ENCODE measurements at regions not wholly inside any gene's neighbourhood (a gene's known extent, or its start where the extent isn't known, plus 50 kb on each side); places are given as distances from the start of the nearest gene placed in this dataset.

- WGBS (ENCODE audit: insufficient coverage) = no CpG with 5 or more reads among the region's 1 CpG
- no peak overlapping the region for H3K4me3 ChIP-seq (ENCODE audit: low read depth, low read length)
- no peaks in the 10 kb centered on the region for H3K4me1 ChIP-seq (ENCODE audit: control insufficient read depth, insufficient read depth, low read length)
- no peak overlapping the region for H3K27ac ChIP-seq (ENCODE audit: low read depth, low read length)
- no peaks in the 10 kb centered on the region for H3K36me3 ChIP-seq (ENCODE audit: control insufficient read depth, insufficient read depth, low read length)
- H3K9me3 ChIP-seq (ENCODE audit: control insufficient read depth, insufficient read depth, low read length) = no peaks in the 10 kb centered on the region
- H3K27me3 ChIP-seq (ENCODE audit: control insufficient read depth, insufficient read depth, low read length) = no peaks in the 10 kb centered on the region
- DNase-seq (ENCODE audit: low read depth in 4 of 6, low spot score in 6 of 6) = peak in 3 of 6 donors; percentile 2 to 64 (median 12)
These were observed 139.6 kb downstream of the HTR1A start for GRCh38 chr5:63822614-63823013.

DNA sequence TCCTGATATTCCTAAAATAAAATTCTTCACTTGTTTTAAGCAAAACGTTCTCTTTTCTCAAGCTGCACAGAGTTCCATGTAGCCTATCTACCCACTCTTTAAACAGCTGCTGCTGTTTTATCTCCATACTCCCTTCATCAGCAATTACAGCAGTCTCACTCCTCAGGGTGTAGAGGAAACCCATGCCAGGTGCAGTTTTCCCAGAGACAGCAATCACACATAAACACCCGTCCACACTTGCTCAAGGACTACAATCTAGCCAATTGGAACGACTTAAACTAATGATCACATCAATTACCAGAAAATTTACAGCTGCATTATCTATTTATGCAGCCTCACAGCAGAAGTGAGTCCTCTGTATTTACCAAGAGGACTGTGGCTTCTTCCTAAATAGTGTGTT is 141.7 kb downstream of the HTR1A start:
- 58% methylated on average over 1 of the region's 3 CpGs for WGBS (ENCODE audit: insufficient coverage)
- Histone ChIP-seq H3K36me3 (ENCODE audit: control insufficient read depth, insufficient read depth, low read length) (no peaks in the 10 kb centered on the region), H3K27ac (ENCODE audit: low read depth, low read length) (no peak overlapping the region), H3K4me3 (ENCODE audit: low read depth, low read length) (no peak overlapping the region), H3K27me3 (ENCODE audit: control insufficient read depth, insufficient read depth, low read length) (no peaks in the 10 kb centered on the region), H3K4me1 (ENCODE audit: control insufficient read depth, insufficient read depth, low read length) (no peaks in the 10 kb centered on the region), H3K9me3 (ENCODE audit: control insufficient read depth, insufficient read depth, low read length) (peaks cover 1% of the 10 kb centered on the region)
- peak in 2 of 6 donors; percentile 7 to 71 for DNase-seq (ENCODE audit: low read depth in 4 of 6, low spot score in 6 of 6)

- H3K27me3 ChIP-seq (ENCODE audit: control insufficient read depth, insufficient read depth, low read length) = no peaks in the 10 kb centered on the region
- no peak overlapping the region for H3K27ac ChIP-seq (ENCODE audit: low read depth, low read length)
- H3K36me3 ChIP-seq (ENCODE audit: control insufficient read depth, insufficient read depth, low read length) = no peaks in the 10 kb centered on the region
- no peaks in the 10 kb centered on the region for H3K4me1 ChIP-seq (ENCODE audit: control insufficient read depth, insufficient read depth, low read length)
- H3K9me3 ChIP-seq (ENCODE audit: control insufficient read depth, insufficient read depth, low read length) = peaks cover 2% of the 10 kb centered on the region
- WGBS (ENCODE audit: insufficient coverage) = 88% methylated on average over 1 of the region's 3 CpGs
- no peak overlapping the region for H3K4me3 ChIP-seq (ENCODE audit: low read depth, low read length)
- peak in 1 of 6 donors; percentile 29 for DNase-seq (ENCODE audit: low read depth in 4 of 6, low spot score in 6 of 6)
These were observed 149.6 kb downstream of the HTR1A start for GRCh38 chr5:63812693-63813092.

GRCh38 chr5:63811961-63812360 is 150.3 kb downstream of the HTR1A start:
- H3K4me1 ChIP-seq (ENCODE audit: control insufficient read depth, insufficient read depth, low read length) = no peaks in the 10 kb centered on the region
- no peaks in the 10 kb centered on the region for H3K27me3 ChIP-seq (ENCODE audit: control insufficient read depth, insufficient read depth, low read length)
- peak in 1 of 6 donors; percentile 80 for DNase-seq (ENCODE audit: low read depth in 4 of 6, low spot score in 6 of 6)
- no peak overlapping the region for H3K4me3 ChIP-seq (ENCODE audit: low read depth, low read length)
- no CpG with 5 or more reads among the region's 2 CpGs for WGBS (ENCODE audit: insufficient coverage)
- H3K9me3 ChIP-seq (ENCODE audit: control insufficient read depth, insufficient read depth, low read length) = peaks cover 2% of the 10 kb centered on the region
- H3K36me3 ChIP-seq (ENCODE audit: control insufficient read depth, insufficient read depth, low read length) = no peaks in the 10 kb centered on the region
- H3K27ac ChIP-seq (ENCODE audit: low read depth, low read length) = no peak overlapping the region

- WGBS (ENCODE audit: insufficient coverage) = no CpG with 5 or more reads among the region's 2 CpGs
- Histone ChIP-seq H3K9me3 (ENCODE audit: control insufficient read depth, insufficient read depth, low read length) (peaks cover 2% of the 10 kb centered on the region), H3K36me3 (ENCODE audit: control insufficient read depth, insufficient read depth, low read length) (no peaks in the 10 kb centered on the region), H3K4me1 (ENCODE audit: control insufficient read depth, insufficient read depth, low read length) (no peaks in the 10 kb centered on the region), H3K27me3 (ENCODE audit: control insufficient read depth, insufficient read depth, low read length) (no peaks in the 10 kb centered on the region), H3K27ac (ENCODE audit: low read depth, low read length) (no peak overlapping the region), H3K4me3 (ENCODE audit: low read depth, low read length) (no peak overlapping the region)
- peak in 1 of 6 donors; percentile 54 for DNase-seq (ENCODE audit: low read depth in 4 of 6, low spot score in 6 of 6)
These were observed 151.0 kb downstream of the HTR1A start for GRCh38 chr5:63811286-63811685.

DNA sequence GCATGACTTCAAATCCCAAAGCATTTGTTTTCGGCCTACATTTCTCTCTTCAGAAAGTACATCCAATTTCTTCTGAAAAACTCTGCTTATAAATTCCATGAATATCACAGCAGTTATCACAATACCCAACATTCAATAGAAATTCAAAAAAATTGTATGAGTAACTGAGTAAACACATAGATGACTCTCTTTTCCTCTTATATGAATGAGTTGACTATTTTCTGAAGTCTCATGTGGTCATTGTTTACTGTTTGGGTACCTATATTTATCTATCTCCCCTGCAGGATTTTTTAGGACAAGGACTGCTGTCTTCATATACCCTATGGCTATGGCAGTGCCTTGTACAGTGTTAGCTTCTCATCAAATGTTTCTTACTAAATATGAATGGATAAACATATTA is 157.1 kb downstream of the HTR1A start:
- no CpG with 5 or more reads among the region's 1 CpG for WGBS (ENCODE audit: insufficient coverage)
- no peak overlapping the region for H3K27ac ChIP-seq (ENCODE audit: low read depth, low read length)
- no peaks in the 10 kb centered on the region for H3K36me3 ChIP-seq (ENCODE audit: control insufficient read depth, insufficient read depth, low read length)
- no peak for DNase-seq (ENCODE audit: low read depth in 4 of 6, low spot score in 6 of 6)
- no peaks in the 10 kb centered on the region for H3K9me3 ChIP-seq (ENCODE audit: control insufficient read depth, insufficient read depth, low read length)
- no peaks in the 10 kb centered on the region for H3K27me3 ChIP-seq (ENCODE audit: control insufficient read depth, insufficient read depth, low read length)
- H3K4me3 ChIP-seq (ENCODE audit: low read depth, low read length) = no peak overlapping the region
- H3K4me1 ChIP-seq (ENCODE audit: control insufficient read depth, insufficient read depth, low read length) = no peaks in the 10 kb centered on the region

- Histone ChIP-seq H3K9me3 (ENCODE audit: control insufficient read depth, insufficient read depth, low read length) (no peaks in the 10 kb centered on the region), H3K36me3 (ENCODE audit: control insufficient read depth, insufficient read depth, low read length) (no peaks in the 10 kb centered on the region), H3K4me3 (ENCODE audit: low read depth, low read length) (no peak overlapping the region), H3K4me1 (ENCODE audit: control insufficient read depth, insufficient read depth, low read length) (no peaks in the 10 kb centered on the region), H3K27me3 (ENCODE audit: control insufficient read depth, insufficient read depth, low read length) (no peaks in the 10 kb centered on the region), H3K27ac (ENCODE audit: low read depth, low read length) (no peak overlapping the region)
- no peak for DNase-seq (ENCODE audit: low read depth in 4 of 6, low spot score in 6 of 6)
- no CpG with 5 or more reads among the region's 1 CpG for WGBS (ENCODE audit: insufficient coverage)
These were observed 159.1 kb downstream of the HTR1A start for GRCh38 chr5:63803165-63803564.

GRCh38 chr5:63794979-63795378 is 167.3 kb downstream of the HTR1A start:
- Histone ChIP-seq H3K4me1 (ENCODE audit: control insufficient read depth, insufficient read depth, low read length) (no peaks in the 10 kb centered on the region), H3K9me3 (ENCODE audit: control insufficient read depth, insufficient read depth, low read length) (peaks cover 6% of the 10 kb centered on the region), H3K27ac (ENCODE audit: low read depth, low read length) (no peak overlapping the region), H3K36me3 (ENCODE audit: control insufficient read depth, insufficient read depth, low read length) (no peaks in the 10 kb centered on the region), H3K27me3 (ENCODE audit: control insufficient read depth, insufficient read depth, low read length) (no peaks in the 10 kb centered on the region), H3K4me3 (ENCODE audit: low read depth, low read length) (no peak overlapping the region)
- 57% methylated on average over 1 of the region's 2 CpGs for WGBS (ENCODE audit: insufficient coverage)
- DNase-seq (ENCODE audit: low read depth in 4 of 6, low spot score in 6 of 6) = no peak

- H3K27ac ChIP-seq (ENCODE audit: low read depth, low read length) = no peak overlapping the region
- H3K4me1 ChIP-seq (ENCODE audit: control insufficient read depth, insufficient read depth, low read length) = no peaks in the 10 kb centered on the region
- peaks cover 6% of the 10 kb centered on the region for H3K9me3 ChIP-seq (ENCODE audit: control insufficient read depth, insufficient read depth, low read length)
- H3K27me3 ChIP-seq (ENCODE audit: control insufficient read depth, insufficient read depth, low read length) = no peaks in the 10 kb centered on the region
- H3K4me3 ChIP-seq (ENCODE audit: low read depth, low read length) = no peak overlapping the region
- DNase-seq (ENCODE audit: low read depth in 4 of 6, low spot score in 6 of 6) = no peak
- H3K36me3 ChIP-seq (ENCODE audit: control insufficient read depth, insufficient read depth, low read length) = no peaks in the 10 kb centered on the region
These were observed 167.9 kb downstream of the HTR1A start for GRCh38 chr5:63794296-63794695.

DNA sequence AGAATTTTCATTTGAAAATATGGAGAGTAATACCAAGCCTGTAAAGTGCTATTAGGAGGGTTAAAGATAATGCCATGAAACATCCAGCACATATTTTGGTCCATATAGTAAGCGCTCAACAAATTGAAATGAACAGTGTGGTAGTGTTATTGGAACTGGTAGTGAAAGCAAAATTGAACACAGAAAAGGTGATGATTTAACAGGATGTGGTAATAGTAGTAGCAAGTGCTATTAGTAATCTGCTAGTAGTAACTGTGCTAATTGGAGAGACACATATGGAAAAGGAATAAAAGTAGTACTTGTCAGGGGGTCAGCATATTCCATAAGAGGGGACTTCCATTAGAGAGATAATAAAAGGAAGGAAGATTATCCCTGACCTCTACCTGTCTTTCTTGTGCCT is 187.3 kb downstream of the HTR1A start:
- H3K4me3 ChIP-seq (ENCODE audit: low read depth, low read length) = no peak overlapping the region
- no peaks in the 10 kb centered on the region for H3K36me3 ChIP-seq (ENCODE audit: control insufficient read depth, insufficient read depth, low read length)
- WGBS (ENCODE audit: insufficient coverage) = 100% methylated on average over 1 of the region's 1 CpG
- no peak for DNase-seq (ENCODE audit: low read depth in 4 of 6, low spot score in 6 of 6)
- no peaks in the 10 kb centered on the region for H3K27me3 ChIP-seq (ENCODE audit: control insufficient read depth, insufficient read depth, low read length)
- no peak overlapping the region for H3K27ac ChIP-seq (ENCODE audit: low read depth, low read length)
- H3K9me3 ChIP-seq (ENCODE audit: control insufficient read depth, insufficient read depth, low read length) = no peaks in the 10 kb centered on the region
- H3K4me1 ChIP-seq (ENCODE audit: control insufficient read depth, insufficient read depth, low read length) = no peaks in the 10 kb centered on the region

Data from spinal cord (tissue), 9 donors.